KOPT-K1 (cell line): ENCODE measurements at regions not wholly inside any gene's neighbourhood (a gene's known extent, or its start where the extent isn't known, plus 50 kb on each side); places are given as distances from the start of the nearest gene placed in this dataset.

Experiments
- H3K27ac ChIP-seq: fragments of 200-600 bp; sonication (generic); 2 replicates; pipeline ENCODE4 v1.5.1; 2016; ENCODE audit warnings: antibody characterized with exemption, mild to moderate bottlenecking, low read depth, low read length; ENCODE audit not compliant: poor library complexity, severe bottlenecking
- H3K36me3 ChIP-seq: fragments of 200-600 bp; sonication (generic); 2 replicates; pipeline ENCODE4 v1.5.1; 2017; ENCODE audit warnings: antibody characterized with exemption, mild to moderate bottlenecking, low read length, moderate library complexity; ENCODE audit not compliant: insufficient read depth
- H3K9me3 ChIP-seq: fragments of 200-600 bp; sonication (generic); 2 replicates; pipeline ENCODE4 v1.5.1; 2017; ENCODE audit warnings: antibody characterized with exemption, low read length, mild to moderate bottlenecking; ENCODE audit not compliant: insufficient read depth, poor library complexity, severe bottlenecking

- Histone ChIP-seq H3K27ac (no peak overlapping the region), H3K36me3 (no peaks in the 10 kb centered on the region), H3K9me3 (no peaks in the 10 kb centered on the region)
Measured at GRCh38 chr6:141664744-141665143, 468.0 kb upstream of the GJE1 start.

DNA sequence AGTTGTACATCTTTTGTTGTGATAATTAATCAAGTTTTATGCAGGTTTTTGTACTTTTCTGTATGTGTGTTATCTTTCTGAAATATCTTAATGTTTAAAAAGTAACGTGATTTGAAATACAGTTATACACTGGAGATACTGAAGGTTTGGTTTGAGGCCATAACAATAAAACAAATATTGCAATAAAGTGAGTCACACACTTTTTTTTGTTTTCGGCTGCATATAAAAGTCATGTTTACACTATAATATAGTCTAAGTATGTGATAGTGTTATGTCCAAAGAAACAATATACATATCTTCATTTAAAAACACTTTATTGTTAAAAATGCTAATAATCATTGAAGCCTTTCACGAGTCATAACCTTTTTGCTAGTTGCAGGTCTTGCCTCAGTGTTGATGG is 473.1 kb upstream of the GJE1 start:
- Histone ChIP-seq H3K9me3 (no peaks in the 10 kb centered on the region), H3K27ac (no peak overlapping the region), H3K36me3 (no peaks in the 10 kb centered on the region)

- Histone ChIP-seq H3K9me3 (no peaks in the 10 kb centered on the region), H3K27ac (no peak overlapping the region), H3K36me3 (no peaks in the 10 kb centered on the region)
Measured at GRCh38 chr6:141658696-141659095, 474.0 kb upstream of the GJE1 start.

DNA sequence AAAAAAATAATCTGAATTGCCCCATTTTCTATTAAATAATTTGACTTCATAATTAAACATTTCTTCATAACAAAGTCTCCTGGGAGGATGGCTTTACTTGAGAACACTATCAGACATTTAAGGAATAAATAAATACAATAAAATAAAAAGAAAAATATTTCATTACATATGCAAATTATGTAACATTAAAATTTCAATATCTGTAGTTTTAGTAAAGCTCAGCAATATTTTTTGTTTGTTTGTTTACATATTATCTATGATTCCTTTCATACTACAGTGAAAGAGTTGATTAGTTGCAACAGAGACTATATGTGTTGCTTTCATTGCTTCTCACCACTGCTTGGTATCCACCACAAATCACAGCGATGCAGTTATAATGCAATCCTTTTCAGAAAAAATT is 474.9 kb upstream of the GJE1 start:
- Histone ChIP-seq H3K36me3 (no peaks in the 10 kb centered on the region), H3K27ac (no peak overlapping the region), H3K9me3 (no peaks in the 10 kb centered on the region)

DNA sequence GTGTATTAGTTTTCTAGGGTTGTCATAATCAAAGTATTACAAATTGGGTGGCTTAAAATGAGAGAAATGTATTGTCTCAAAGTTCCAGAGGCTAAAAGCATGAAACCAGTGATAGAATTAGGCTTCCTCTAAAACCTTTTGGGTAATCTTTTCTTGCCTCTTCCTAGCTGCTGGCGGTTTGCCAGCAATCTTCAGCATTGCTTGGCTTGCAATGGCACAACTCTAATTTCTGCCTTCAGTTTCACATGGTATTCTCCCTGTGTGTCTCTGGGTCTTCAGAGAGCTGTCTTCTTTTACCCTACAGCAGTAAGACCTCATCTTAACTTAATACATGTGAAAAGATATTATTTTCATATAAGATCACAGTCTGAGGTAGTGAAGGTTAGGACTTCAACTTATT is 479.1 kb upstream of the GJE1 start:
- Histone ChIP-seq H3K36me3 (no peaks in the 10 kb centered on the region), H3K9me3 (no peaks in the 10 kb centered on the region), H3K27ac (no peak overlapping the region)

- H3K36me3 ChIP-seq = no peaks in the 10 kb centered on the region
- no peaks in the 10 kb centered on the region for H3K9me3 ChIP-seq
- H3K27ac ChIP-seq = no peak overlapping the region
Measured at GRCh38 chr6:141641951-141642350, 490.8 kb upstream of the GJE1 start.

- Histone ChIP-seq H3K27ac (no peak overlapping the region), H3K36me3 (no peaks in the 10 kb centered on the region), H3K9me3 (no peaks in the 10 kb centered on the region)
Measured at GRCh38 chr6:141641406-141641805, 491.3 kb upstream of the GJE1 start.

GRCh38 chr6:141635621-141636020 is 497.1 kb upstream of the GJE1 start:
- no peak overlapping the region for H3K27ac ChIP-seq
- no peaks in the 10 kb centered on the region for H3K9me3 ChIP-seq
- no peaks in the 10 kb centered on the region for H3K36me3 ChIP-seq

GRCh38 chr6:141634269-141634668 is 498.5 kb upstream of the GJE1 start:
- Histone ChIP-seq H3K36me3 (no peaks in the 10 kb centered on the region), H3K9me3 (no peaks in the 10 kb centered on the region), H3K27ac (no peak overlapping the region)

DNA sequence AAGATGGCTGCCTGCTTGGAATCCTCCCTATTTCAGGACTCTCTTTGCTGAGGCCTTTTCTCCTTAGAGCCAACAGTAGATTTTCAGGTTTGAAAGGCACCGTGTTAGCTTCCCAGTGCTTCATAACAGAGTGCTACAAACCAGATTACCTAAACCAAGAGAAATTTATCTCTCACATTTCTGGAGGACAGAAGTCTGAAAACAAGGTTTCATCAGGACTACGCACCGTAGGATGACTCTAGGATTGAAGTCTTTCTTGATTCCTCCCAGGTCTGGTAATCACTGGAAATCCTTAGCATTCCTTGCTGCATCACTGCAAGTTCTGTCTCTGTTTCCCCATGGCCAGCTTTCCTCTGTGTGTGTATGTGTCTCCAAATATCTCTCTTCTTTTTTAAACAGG is 508.4 kb upstream of the GJE1 start:
- H3K36me3 ChIP-seq = no peaks in the 10 kb centered on the region
- no peak overlapping the region for H3K27ac ChIP-seq
- H3K9me3 ChIP-seq = no peaks in the 10 kb centered on the region

GRCh38 chr6:141618180-141618581 is 514.5 kb upstream of the GJE1 start:
- H3K36me3 ChIP-seq = no peaks in the 10 kb centered on the region
- no peak overlapping the region for H3K27ac ChIP-seq
- H3K9me3 ChIP-seq = no peaks in the 10 kb centered on the region

DNA sequence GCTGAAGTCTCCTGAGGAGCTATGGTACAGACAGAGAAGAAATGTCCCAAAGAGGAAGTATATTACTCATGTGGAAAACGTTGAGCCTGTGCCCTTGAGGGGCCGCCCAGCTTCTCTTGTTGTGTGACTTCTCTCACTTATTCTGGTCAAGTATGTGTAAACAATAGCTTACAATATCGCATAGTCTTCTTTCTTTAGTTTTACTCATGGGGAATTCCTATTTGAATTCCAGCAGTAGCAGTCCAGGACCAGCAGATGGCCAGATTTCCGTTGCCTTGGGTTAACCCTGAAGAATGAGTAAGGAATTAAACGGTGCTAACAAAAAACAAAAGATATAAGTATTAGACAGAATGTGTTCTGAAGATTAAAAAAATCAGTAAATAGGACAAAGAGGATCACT is 522.0 kb upstream of the GJE1 start:
- H3K36me3 ChIP-seq = no peaks in the 10 kb centered on the region
- no peak overlapping the region for H3K27ac ChIP-seq
- no peaks in the 10 kb centered on the region for H3K9me3 ChIP-seq

DNA sequence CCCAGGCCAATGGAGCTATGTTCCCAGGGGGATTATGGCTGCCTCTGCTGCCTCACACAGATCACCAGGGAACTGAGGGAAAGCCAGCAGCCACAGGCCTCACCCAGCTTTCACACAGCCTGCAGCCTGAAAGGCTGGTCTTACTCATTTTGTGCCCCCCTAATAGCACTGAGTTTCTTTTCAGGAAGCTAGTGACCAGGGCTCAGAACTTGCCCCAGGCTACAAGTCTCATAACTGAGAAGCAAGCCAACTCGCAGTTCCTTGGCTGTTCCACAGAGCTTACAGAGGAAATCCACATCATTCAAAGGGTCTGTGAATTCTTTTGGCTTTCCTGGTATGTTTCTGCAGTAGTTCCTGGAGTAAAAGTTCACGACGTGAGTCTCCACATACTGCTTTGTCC is 524.8 kb upstream of the GJE1 start:
- Histone ChIP-seq H3K9me3 (no peaks in the 10 kb centered on the region), H3K27ac (no peak overlapping the region), H3K36me3 (no peaks in the 10 kb centered on the region)

GRCh38 chr6:141598487-141598886 is 534.2 kb upstream of the GJE1 start:
- H3K36me3 ChIP-seq = no peaks in the 10 kb centered on the region
- no peak overlapping the region for H3K27ac ChIP-seq

DNA sequence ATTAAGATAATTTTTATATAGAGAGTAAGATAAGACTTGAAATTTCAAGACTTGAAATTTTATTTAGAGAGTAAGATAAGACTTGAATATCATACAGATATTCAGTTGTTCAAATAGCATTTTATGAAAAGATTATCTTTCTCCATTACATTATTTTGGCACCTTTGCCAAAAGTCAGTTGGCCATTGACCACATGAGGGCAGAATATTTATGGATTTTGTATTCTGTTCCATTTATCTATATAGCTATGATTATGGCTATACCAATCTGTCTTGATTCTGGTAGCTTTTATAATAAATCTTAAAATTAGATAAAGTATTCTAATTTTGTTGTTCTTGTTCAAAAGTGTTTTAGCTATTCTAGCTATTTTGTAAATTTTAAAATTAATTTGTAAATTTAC is 537.9 kb upstream of the GJE1 start:
- H3K36me3 ChIP-seq = no peaks in the 10 kb centered on the region
- H3K9me3 ChIP-seq = no peaks in the 10 kb centered on the region
- no peak overlapping the region for H3K27ac ChIP-seq

More at GRCh38 chr6:141598487-141598886, 534.2 kb upstream of the GJE1 start:
- no peaks in the 10 kb centered on the region for H3K9me3 ChIP-seq

GRCh38 chr6:141593311-141593710 is 539.4 kb upstream of the GJE1 start:
- no peaks in the 10 kb centered on the region for H3K36me3 ChIP-seq
- no peaks in the 10 kb centered on the region for H3K9me3 ChIP-seq
- no peak overlapping the region for H3K27ac ChIP-seq
